IPS-18c (cell line): ENCODE measurements at regions not wholly inside any gene's neighbourhood (a gene's known extent, or its start where the extent isn't known, plus 50 kb on each side); places are given as distances from the start of the nearest gene placed in this dataset.
"Not testable (repeated sequence)": the region's sequence is repeated elsewhere in the genome, so short reads cannot be mapped to it uniquely, and the experiment has no call there.

Experiments used
- H3K4me3 ChIP-seq: 2 replicates; pipeline ENCODE4 v1.7.0; 2013; ENCODE audit warnings: low read depth, mild to moderate bottlenecking, low read length, moderate library complexity; ENCODE audit not compliant: insufficient read depth
- H3K9me3 ChIP-seq: one replicate; pipeline ENCODE4 v1.6.1; 2013; ENCODE audit warnings: mild to moderate bottlenecking, low read length, moderate library complexity; ENCODE audit not compliant: control insufficient read depth, insufficient read depth

DNA sequence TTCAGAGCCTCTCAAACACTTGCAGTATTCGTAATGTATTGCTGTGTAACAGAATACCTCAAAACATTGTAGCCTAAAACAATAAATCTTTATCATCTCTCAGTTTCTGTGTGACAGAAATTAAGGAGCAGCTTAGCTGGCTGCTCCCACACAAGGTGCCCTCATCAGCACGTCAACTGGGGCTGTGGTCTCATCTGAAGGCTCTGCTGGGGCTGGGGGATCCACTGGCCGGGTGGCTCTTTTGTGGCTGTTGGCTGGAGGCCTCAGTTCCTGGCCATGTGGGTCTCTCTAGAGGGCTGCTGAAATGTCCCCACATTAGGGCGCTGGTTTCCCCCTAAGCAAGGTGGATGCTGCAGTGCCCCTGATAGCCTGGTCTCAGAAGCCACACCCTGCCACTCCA, 113.4 kb upstream of the CIBAR2 start:
- Histone ChIP-seq H3K9me3 (peaks cover 2% of the 10 kb centered on the region), H3K4me3 (no peak overlapping the region)

DNA sequence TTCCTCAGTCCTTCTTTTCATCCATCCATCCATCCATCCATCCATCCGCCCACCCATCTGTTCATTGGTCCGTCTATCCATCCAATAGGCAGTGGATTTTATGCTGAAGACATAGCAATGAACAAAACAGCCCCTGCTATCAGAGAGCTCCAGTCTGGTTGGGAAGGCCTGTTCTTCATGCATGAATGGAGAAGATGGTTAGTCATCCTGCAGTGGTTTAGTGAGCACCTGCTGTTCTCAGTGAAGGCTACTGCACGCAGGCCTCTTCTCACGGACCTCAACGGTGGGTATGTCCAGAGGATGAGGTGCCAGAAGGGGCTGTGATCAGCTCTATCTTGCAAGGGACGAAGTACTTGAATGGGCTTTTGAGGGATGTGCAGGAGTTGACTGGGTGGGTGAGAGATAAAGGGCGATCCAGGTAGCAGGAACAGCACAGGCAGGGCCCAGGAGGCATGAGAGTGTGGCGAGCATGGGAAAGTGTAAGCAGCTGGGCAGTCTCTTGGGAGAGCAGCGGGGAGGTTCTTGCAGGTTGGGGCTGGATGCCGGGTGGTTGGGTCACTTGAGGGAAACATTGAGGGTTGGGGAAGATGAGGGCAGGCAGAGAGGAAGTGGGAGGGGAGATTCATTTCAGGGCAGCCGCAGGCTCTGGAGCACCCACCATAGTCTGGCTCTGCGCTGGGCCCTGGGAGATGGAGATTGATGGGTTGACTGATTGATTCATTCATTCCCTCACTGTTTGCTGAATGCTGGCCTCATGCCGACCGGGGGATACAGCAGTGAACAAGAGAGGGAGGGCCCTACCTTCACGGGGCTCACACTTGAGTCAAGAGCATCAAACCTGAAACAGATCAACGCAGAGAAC, 115.0 kb upstream of the CIBAR2 start:
- Histone ChIP-seq H3K4me3 (no peak overlapping the region), H3K9me3 (peaks cover 2% of the 10 kb centered on the region)

DNA sequence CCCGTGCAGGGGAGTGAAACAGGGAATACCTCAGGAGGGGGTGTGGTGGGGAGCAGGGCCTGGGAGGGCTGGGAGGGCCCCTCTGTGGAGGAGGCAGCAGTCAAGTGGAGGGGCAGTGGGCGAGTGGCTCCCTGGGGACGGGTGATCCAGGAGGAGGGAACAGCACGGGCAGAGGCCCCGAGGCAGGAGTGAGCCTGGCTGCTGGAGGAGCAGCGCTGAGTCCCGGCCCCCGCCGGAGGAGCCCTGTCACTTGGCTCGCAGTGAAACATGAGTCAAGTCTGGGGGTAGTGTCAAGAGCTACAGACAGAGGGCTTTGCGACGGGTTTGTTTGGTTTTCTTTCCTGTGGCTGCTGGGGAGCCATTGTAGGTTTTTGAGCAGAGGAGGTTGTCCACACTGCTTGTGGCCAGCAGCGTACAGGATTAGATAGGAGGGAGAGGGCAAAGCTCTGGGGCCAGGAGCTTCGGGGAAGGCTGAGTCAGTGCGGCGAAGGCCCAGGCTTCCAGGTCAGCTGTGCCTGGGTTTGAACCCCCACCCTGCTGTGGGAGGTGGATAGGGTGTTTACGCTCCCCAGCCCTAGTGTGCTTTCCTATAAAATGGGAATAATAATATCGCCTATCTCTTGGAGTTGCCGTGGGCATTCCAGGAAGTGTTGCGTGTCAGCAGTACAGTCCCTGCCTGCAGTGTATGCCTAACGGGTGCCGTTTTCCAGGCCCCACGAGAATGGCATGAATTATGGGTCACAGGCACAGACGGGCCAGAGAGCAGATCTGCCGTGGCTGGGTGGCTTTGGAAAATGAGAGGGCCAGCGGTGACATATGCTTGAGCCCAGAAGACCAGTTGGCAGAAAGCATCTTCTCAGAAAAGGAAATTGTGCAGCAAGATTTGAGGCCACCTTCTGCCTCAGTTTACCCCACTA, 115.9 kb upstream of the CIBAR2 start:
- Histone ChIP-seq H3K4me3 (no peak overlapping the region), H3K9me3 (peaks cover 2% of the 10 kb centered on the region)

DNA sequence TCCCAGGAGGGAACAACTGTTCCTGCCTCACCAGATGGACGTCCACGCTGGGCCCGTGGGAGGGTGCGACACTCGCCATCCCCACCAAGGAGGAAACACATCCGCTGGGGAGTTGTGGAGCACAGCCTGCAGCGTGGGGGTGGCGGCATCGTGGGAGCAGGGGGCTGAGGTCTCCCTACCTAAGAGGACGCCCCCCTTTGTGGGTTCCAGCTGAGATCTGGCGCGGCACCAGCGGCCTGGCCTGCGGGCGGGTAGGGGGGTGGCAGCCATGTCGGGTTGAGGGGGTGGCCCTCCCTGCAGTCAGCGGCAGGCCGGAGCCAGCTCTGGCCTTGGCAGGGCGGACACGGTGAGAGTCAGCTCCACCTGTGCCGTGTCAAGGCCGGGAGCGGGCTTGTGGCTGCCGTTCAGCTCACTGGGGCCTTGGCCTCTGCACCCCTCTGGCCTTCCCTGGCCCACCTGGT, 116.7 kb upstream of the CIBAR2 start:
- H3K9me3 ChIP-seq = peaks cover 2% of the 10 kb centered on the region
- no peak overlapping the region for H3K4me3 ChIP-seq

DNA sequence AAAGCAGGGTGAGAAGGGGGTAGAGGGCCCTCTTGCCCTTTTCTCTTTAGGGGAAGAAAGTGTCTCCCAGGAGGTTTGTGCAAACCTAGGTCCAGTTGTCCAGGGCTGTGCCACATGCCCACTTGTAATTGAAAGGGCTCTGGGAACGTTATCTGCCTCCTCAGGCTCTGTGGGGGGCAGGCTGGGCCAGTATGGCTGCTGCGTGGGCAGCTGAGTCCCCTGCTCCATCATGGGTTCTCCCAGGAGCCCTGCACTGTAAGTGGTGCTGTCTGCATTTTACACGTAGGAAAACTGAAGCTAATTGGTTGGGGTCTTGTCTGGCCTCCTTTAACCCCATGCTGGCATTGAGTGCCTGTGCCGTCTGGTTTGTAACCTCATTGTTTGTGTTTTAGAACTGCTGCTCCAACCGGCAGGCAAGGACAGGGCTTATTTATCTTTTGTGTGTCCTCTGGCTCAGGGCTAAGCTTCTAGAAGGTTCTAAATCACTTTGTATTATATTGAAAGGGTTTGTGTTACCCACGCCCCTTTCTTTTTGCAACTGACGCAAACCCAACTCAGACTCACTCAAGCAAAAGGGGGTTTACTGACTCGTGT, 117.7 kb upstream of the CIBAR2 start:
- peaks cover 2% of the 10 kb centered on the region for H3K9me3 ChIP-seq
- H3K4me3 ChIP-seq = no peak overlapping the region

DNA sequence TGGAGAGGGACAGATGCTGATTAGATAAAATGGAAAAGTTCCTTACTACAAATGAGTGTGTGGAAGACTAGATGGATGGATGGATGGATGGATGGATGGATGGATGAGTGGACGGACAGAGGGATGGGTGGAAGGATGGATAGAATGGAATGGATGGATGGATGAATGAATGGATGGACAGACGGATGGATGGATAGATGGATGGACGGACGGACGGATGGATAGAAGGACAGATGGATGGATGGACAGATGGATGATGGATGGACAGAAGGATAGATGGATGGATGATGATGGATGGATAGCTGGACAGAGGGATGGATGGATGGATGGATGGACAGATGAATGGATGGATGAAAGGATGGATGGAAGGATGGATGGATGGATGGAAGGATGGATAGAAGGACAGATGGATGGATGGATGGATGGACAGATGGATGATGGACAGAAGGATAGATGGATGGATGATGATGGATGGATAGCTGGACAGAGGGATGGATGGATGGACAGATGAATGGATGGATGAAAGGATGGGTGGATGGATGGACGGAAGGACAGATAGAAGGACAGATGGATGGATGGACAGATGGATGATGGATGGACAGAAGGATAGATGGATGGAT, 118.6 kb upstream of the CIBAR2 start:
- not testable (repeated sequence) for H3K9me3 ChIP-seq, H3K4me3 ChIP-seq

DNA sequence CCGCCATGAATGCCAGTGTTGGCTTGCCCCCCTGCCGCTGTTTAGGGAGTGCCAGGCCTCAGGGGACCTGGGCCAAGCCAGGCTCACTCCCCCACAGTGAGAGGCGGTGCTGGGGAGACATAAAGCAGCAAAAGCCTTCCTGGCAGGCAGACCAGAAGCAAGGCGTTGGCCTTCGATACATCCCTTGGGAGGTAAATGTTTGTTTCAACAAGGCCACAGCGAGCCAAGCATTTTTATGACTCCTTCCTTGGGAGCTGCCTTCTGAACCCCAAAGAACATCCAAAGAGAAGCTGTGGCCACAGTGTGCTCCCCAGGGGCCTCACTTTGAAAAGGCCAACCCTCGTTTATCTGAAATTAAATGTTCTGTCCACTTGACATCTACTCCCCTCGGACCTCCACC, 119.7 kb upstream of the CIBAR2 start:
- no peak overlapping the region for H3K4me3 ChIP-seq
- no peaks in the 10 kb centered on the region for H3K9me3 ChIP-seq

DNA sequence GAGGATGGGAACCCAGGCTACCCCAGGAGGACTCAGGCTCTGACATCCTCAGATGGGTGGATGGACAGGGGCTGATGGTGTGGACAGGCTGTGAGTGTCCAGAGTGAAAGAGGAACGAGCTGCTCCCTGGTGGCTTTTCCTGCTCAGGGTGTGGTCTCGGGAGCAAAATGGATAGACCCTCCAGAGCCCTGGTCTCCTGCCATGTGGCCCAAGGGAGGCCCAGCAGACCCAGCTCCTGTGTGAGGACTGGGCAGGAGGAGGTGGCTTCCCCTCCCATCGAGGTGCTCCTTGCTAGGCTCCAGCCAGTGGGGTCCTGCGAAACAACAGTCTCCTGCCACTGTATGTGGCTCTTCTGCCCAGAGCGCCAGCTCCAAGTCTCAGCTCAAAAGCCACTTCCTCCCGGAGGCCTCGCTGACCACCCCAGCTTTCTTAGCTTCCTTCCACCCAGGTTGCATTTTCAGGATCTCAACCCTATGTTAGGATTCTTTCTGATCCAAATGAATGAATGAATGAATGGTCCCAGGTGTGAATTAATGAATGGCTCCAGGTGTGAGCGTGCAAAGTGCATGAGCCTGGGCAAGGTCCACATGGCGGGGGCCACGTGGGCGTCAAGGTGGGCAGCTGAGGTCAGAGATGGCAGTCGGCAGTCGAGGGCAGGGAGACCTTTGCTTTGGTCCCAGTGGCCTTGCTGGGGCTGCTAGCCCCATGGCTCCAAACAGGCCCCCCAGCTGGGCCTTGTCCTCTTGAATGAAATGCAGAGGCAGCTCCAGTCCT, 120.3 kb upstream of the CIBAR2 start:
- Histone ChIP-seq H3K9me3 (no peaks in the 10 kb centered on the region), H3K4me3 (no peak overlapping the region)

DNA sequence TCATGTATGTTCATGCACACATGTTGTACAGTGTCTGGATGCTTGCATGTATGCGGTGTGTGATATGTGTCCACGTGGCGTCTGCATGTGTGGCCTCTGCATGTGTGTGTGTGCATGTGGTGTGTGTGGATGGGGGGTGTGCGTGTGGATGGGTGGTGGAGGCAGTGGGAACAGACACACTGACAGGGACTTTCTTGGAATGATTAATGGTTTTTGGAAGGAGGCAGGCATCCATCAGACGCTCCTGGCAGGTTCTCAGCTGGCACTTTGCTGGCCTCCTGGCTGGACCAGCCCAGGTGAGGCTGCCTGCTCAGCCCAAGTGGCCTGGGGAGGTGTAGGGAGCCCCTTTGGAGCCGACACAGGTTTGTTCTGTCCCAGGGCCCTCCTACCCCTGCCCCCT, 121.2 kb upstream of the CIBAR2 start:
- no peaks in the 10 kb centered on the region for H3K9me3 ChIP-seq
- no peak overlapping the region for H3K4me3 ChIP-seq

DNA sequence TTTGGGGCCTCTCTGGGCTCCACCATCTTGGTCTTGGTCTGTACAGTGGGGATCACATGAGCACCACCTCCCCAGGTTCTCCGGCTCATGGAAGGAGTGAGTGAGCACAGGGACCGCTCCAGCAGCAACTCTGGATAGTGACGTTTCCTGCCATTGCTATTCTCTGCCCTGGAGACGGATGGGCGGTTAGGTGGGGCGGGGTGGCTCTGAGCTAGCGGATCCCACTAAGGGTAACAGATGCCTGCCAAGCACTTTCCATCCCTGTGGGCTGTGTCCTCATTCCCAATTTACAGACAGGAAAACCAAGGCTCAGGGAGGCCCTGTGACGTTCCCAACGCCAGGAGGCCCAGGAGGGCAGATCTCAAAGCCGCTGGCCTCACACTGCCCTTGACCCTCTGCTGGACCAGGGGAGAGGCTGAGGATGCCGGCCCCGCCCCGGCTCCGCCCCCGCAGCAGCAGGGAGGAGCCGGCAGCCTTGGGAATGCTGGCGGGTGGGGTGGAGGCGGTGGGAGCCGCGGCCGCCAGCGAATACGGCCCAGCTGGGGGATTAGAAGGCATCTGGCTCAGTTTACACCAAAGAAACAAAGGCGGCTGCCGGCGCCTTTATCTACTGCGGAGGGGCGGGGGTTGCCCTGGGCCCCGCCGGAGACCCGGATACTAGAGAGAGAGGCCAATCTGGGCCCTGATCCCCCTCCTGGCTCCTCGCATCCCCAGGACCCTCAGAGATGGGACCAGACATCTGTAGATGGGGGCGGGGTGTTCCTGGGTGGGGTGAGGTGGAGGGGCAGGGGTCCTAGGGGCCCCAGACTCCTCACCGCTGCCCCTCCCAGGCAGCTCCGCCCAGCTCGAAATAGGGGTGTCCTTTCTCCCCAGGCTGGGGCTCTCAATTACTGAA, 122.3 kb upstream of the CIBAR2 start:
- H3K9me3 ChIP-seq = no peaks in the 10 kb centered on the region
- H3K4me3 ChIP-seq = peak overlapping the region; percentile 32; the same call in 1 of the 2 replicates

DNA sequence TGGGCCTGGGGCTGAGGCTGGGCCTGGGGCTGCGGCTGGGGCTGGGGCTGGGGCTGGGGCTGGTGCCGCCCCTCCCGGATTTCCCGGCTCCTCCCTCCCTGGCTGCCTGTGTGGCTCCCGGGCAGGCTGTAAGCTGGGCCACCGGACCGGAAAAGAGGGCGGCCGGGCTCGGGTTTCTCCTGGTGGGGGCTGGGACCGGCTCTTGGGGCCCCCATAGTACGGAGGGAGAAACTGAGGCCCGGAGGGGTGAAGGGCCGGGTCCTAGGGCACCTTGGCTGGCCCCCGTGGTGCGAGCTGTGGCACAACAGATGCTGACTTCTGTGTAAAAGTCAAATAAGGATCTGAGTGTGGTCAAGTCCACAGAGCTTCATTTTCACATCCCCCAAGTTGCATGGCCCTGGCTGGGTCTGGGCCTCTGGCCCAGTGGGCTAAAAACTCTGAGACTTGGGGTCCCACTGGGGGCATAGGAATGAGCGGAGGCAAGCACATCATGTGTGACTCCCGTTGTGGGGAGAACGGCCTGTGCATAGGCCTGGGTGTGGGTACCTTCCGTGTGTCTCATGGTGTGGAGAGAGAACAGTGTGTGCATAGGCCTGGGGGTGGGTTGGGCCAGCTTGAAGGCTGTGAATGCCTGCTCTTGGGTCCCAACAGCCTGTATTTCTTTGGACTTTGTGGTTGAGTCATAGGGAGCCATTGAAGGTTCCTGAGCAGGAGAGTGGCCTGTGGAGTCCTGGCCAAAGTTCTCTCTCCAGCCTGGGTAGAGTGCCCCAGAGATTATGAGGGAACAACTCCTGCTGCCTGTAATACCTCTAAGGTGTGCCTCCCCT, 123.9 kb upstream of the CIBAR2 start:
- H3K4me3 ChIP-seq = peak overlapping the region; percentile 32

DNA sequence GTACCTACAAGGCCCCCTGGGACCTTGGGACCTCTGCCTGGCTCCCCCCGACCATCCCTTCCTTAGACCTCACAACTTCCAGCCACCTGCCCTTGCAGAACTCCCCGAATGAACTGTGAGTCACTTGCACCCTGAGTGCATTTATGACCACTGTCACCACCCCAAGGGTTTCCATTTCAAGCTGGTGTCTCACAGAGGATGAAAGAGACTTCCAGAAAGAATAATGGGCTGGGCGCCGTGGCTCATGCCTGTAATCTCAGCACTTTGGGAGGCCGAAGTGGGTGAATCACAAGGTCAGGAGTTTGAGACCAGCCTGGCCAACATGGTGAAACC, 124.5 kb upstream of the CIBAR2 start:
- Histone ChIP-seq H3K4me3 (no peak overlapping the region), H3K9me3 (no peaks in the 10 kb centered on the region)

More for the DNA sequence above, 123.9 kb upstream of the CIBAR2 start:
- H3K9me3 ChIP-seq = no peaks in the 10 kb centered on the region

DNA sequence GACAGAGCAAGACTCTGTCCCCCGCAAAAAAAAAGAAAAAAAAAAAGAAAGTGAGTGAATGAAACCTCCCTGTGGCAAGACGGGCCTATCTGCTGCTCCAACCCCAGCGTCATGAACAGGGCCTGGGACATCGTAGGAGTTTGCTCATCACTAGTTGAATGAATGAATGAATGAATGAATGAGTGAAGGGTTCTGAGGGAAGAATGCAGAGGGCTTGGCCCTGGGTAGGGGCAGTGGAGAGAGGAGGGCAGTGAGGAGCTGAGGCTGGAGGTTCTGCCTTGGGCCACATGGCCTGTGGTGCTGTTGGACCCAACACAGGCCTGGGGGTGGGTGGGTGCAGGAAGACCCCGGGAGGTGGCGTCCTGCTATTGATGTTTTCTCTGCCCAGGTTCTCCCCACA, 125.5 kb upstream of the CIBAR2 start:
- Histone ChIP-seq H3K9me3 (no peaks in the 10 kb centered on the region), H3K4me3 (no peak overlapping the region)

DNA sequence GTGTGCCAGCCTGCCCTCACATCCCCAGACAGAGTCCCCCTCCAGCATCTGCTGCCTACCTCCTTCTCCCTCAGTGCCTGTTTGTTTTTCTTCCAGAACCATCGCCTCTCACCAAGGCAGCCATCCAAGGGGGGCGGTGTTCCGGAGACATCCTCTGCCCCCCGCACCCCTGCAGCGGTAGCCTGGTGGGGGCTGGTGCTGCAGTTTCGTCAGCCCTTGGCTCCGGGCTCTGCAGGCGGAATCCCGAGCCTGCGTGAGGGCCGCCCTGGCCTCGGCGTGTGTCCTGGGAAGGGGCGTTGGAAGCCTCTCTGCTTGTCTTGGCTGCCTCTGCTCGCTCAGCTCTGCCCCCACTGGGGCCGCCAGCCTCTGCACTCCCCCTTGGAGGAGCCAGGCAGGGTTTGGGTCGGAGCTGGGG, 126.0 kb upstream of the CIBAR2 start:
- Histone ChIP-seq H3K4me3 (no peak overlapping the region), H3K9me3 (no peaks in the 10 kb centered on the region)

DNA sequence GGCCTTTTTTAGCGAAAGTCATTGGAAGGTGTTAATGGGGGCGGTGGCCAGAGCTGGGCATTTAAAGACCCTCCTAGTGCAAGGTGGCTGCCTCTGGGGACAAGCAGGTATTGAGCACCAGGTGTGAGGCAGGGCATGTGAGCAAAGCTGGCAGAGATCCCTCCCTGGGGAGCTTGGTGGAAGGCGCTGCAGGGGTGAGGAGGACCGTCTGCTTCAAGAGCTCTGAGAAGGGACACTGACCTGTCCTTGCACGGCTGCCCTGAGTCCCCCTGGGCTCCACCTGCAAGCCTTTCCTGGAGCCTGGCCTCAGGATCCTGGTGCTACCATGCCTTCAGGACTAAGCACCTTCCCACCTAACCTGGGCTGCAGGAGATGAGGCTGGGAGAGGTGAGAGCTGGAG, 127.0 kb upstream of the CIBAR2 start:
- H3K9me3 ChIP-seq = no peaks in the 10 kb centered on the region
- no peak overlapping the region for H3K4me3 ChIP-seq
